ENCODE measurements at regions not wholly inside any gene's neighbourhood (a gene's known extent, or its start where the extent isn't known, plus 50 kb on each side); places are given as distances from the start of the nearest gene placed in this dataset.

GRCh38 chr16:14333361-14333760 is 262.2 kb downstream of the MRTFB start:
- H3K36me3 ChIP-seq (ENCODE audit: insufficient read depth), result no peaks in the 10 kb centered on the region; the same call in 1 of the 2 replicates
- no peak overlapping the region for H3K27ac ChIP-seq
- H3K4me1 ChIP-seq (ENCODE audit: low read depth, poor library complexity, severe bottlenecking), result no peaks in the 10 kb centered on the region
- H3K9ac ChIP-seq, result no peak overlapping the region
- no peaks in the 10 kb centered on the region for H4K20me1 ChIP-seq (ENCODE audit: insufficient read depth)
- no peak overlapping the region for H3K4me3 ChIP-seq (IDR thresholded peaks at IDR 0.05; ENCODE audit: insufficient read depth, low read depth, low read length)
- no peak for TF ChIP-seq CTCF (conservative IDR thresholded peaks at IDR 0.05; ENCODE audit: low read depth, low read length)
- H3K79me2 ChIP-seq (ENCODE audit: insufficient read depth, low read depth), result no peaks in the 10 kb centered on the region; the same call in 1 of the 2 replicates
- H3K27me3 ChIP-seq (ENCODE audit: insufficient read depth, low read depth), result no peaks in the 10 kb centered on the region
- no peak overlapping the region for H2AFZ ChIP-seq (ENCODE audit: low read depth)
- H3K4me2 ChIP-seq, result no peak overlapping the region

GRCh38 chr16:14331020-14331419 is 259.9 kb downstream of the MRTFB start:
- Histone ChIP-seq H3K27ac (no peak overlapping the region), H3K79me2 (ENCODE audit: insufficient read depth, low read depth) (peaks cover 1% of the 10 kb centered on the region; the same call in 1 of the 2 replicates), H3K27me3 (ENCODE audit: insufficient read depth, low read depth) (no peaks in the 10 kb centered on the region), H3K4me2 (no peak overlapping the region), H4K20me1 (ENCODE audit: insufficient read depth) (no peaks in the 10 kb centered on the region), H3K9ac (no peak overlapping the region), H3K4me3 (IDR thresholded peaks at IDR 0.05; ENCODE audit: insufficient read depth, low read depth, low read length) (no peak overlapping the region), H3K4me1 (ENCODE audit: low read depth, poor library complexity, severe bottlenecking) (no peaks in the 10 kb centered on the region), H3K36me3 (ENCODE audit: insufficient read depth) (no peaks in the 10 kb centered on the region; the same call in 1 of the 2 replicates), H2AFZ (ENCODE audit: low read depth) (no peak overlapping the region)
- no peak for TF ChIP-seq CTCF (conservative IDR thresholded peaks at IDR 0.05; ENCODE audit: low read depth, low read length)

- Histone ChIP-seq H3K36me3 (ENCODE audit: insufficient read depth) (no peaks in the 10 kb centered on the region; the same call in 1 of the 2 replicates), H3K4me2 (no peak overlapping the region), H3K27me3 (ENCODE audit: insufficient read depth, low read depth) (no peaks in the 10 kb centered on the region), H4K20me1 (ENCODE audit: insufficient read depth) (no peaks in the 10 kb centered on the region), H3K9ac (no peak overlapping the region), H3K27ac (no peak overlapping the region), H3K4me1 (ENCODE audit: low read depth, poor library complexity, severe bottlenecking) (no peaks in the 10 kb centered on the region), H3K4me3 (IDR thresholded peaks at IDR 0.05; ENCODE audit: insufficient read depth, low read depth, low read length) (no peak overlapping the region), H3K79me2 (ENCODE audit: insufficient read depth, low read depth) (peaks cover 13% of the 10 kb centered on the region; the same call in 1 of the 2 replicates), H2AFZ (ENCODE audit: low read depth) (no peak overlapping the region)
- no peak for TF ChIP-seq CTCF (conservative IDR thresholded peaks at IDR 0.05; ENCODE audit: low read depth, low read length)
These were observed 258.7 kb downstream of the MRTFB start for GRCh38 chr16:14329727-14330350.

GRCh38 chr16:14325502-14326401 is 254.6 kb downstream of the MRTFB start:
- H3K27ac ChIP-seq, result no peak overlapping the region
- H3K27me3 ChIP-seq (ENCODE audit: insufficient read depth, low read depth), result no peaks in the 10 kb centered on the region
- H2AFZ ChIP-seq (ENCODE audit: low read depth), result no peak overlapping the region
- no peak for TF ChIP-seq CTCF (conservative IDR thresholded peaks at IDR 0.05; ENCODE audit: low read depth, low read length)
- peaks cover 9% of the 10 kb centered on the region; the same call in 1 of the 2 replicates for H4K20me1 ChIP-seq (ENCODE audit: insufficient read depth)
- H3K4me1 ChIP-seq (ENCODE audit: low read depth, poor library complexity, severe bottlenecking), result no peaks in the 10 kb centered on the region
- no peak overlapping the region for H3K4me3 ChIP-seq (IDR thresholded peaks at IDR 0.05; ENCODE audit: insufficient read depth, low read depth, low read length)
- H3K9ac ChIP-seq, result no peak overlapping the region
- no peaks in the 10 kb centered on the region; the same call in 1 of the 2 replicates for H3K36me3 ChIP-seq (ENCODE audit: insufficient read depth)
- no peak overlapping the region for H3K4me2 ChIP-seq
- peaks cover 47% of the 10 kb centered on the region for H3K79me2 ChIP-seq (ENCODE audit: insufficient read depth, low read depth)

Data from KMS-11 (cell line).